GM19238 (cell line): ENCODE measurements at regions not wholly inside any gene's neighbourhood (a gene's known extent, or its start where the extent isn't known, plus 50 kb on each side); places are given as distances from the start of the nearest gene placed in this dataset.
"Not testable (repeated sequence)": the region's sequence is repeated elsewhere in the genome, so short reads cannot be mapped to it uniquely, and the experiment has no call there.

Source experiments
- DNase-seq: peaks from one replicate; pipeline ENCODE4 v3.0.0; 2011; ENCODE audit warnings: low spot score; ENCODE audit not compliant: insufficient read length

GRCh38 chr2:66105066-66105753, 329.7 kb upstream of the MEIS1 start:
- DNase-seq = no peak

GRCh38 chr2:66103581-66103980, 331.3 kb upstream of the MEIS1 start:
- no peak for DNase-seq

GRCh38 chr2:66101206-66101605, 333.7 kb upstream of the MEIS1 start:
- DNase-seq = no peak

GRCh38 chr2:66095820-66096345, 339.0 kb upstream of the MEIS1 start:
- no peak for DNase-seq

- not testable (repeated sequence) for DNase-seq
These were observed 340.2 kb upstream of the MEIS1 start for GRCh38 chr2:66094689-66095088.

- DNase-seq = no peak
These were observed 341.6 kb upstream of the MEIS1 start for GRCh38 chr2:66093371-66093770.

- DNase-seq = no peak
These were observed 349.9 kb upstream of the MEIS1 start for GRCh38 chr2:66084948-66085590.

GRCh38 chr2:66082581-66082980, 352.3 kb upstream of the MEIS1 start:
- DNase-seq = no peak

GRCh38 chr2:66080127-66080526, 354.8 kb upstream of the MEIS1 start:
- DNase-seq = no peak

- no peak for DNase-seq
These were observed 361.8 kb upstream of the MEIS1 start for GRCh38 chr2:66073172-66073571.

GRCh38 chr2:66070721-66071602, 364.0 kb upstream of the MEIS1 start:
- no peak for DNase-seq

GRCh38 chr2:66069937-66070720, 364.8 kb upstream of the MEIS1 start:
- no peak for DNase-seq

GRCh38 chr2:66066032-66066431, 368.9 kb upstream of the MEIS1 start:
- DNase-seq = no peak

GRCh38 chr2:66059332-66059731, 375.6 kb upstream of the MEIS1 start:
- DNase-seq = no peak

- DNase-seq = no peak
These were observed 376.2 kb upstream of the MEIS1 start for GRCh38 chr2:66058675-66059074.

- no peak for DNase-seq
These were observed 377.1 kb upstream of the MEIS1 start for GRCh38 chr2:66057844-66058243.

- DNase-seq = no peak
These were observed 384.5 kb upstream of the MEIS1 start for GRCh38 chr2:66050392-66050791.

GRCh38 chr2:66048667-66049066, 386.3 kb upstream of the MEIS1 start:
- DNase-seq = no peak

GRCh38 chr2:66041902-66042657, 392.8 kb upstream of the MEIS1 start:
- no peak for DNase-seq

GRCh38 chr2:66036948-66037347, 398.0 kb upstream of the MEIS1 start:
- no peak for DNase-seq
